ENCODE measurements at regions not wholly inside any gene's neighbourhood (a gene's known extent, or its start where the extent isn't known, plus 50 kb on each side); places are given as distances from the start of the nearest gene placed in this dataset.

- H4K5ac ChIP-seq (ENCODE audit: insufficient read length, low read depth, low read length) = no peak overlapping the region
- no peaks in the 10 kb centered on the region for H3K27me3 ChIP-seq (ENCODE audit: insufficient read depth, low read length)
- WGBS (ENCODE audit: extremely low coverage, insufficient read length, low lambda C conversion rate) = no CpG with 5 or more reads among the region's 3 CpGs
- no peak overlapping the region for H3K27ac ChIP-seq (ENCODE audit: insufficient read length, low read depth, low read length)
- no peak for DNase-seq
- H3K23ac ChIP-seq (ENCODE audit: insufficient read length, low read depth, low read length) = no peak overlapping the region
- no peaks in the 10 kb centered on the region for H3K27me3 Mint-ChIP-seq (ENCODE audit: low read depth)
- H3K4me1 Mint-ChIP-seq = peaks cover 19 to 21% of the 10 kb centered on the region in 2 experiments
- H3K4me1 ChIP-seq (ENCODE audit: insufficient read depth, low read length) = 0 out of 2 replicates have a peak, but pooled peaks cover 4% of the 10 kb centered on the region
- H3K4ac ChIP-seq (ENCODE audit: low read depth, low read length) = no peak overlapping the region
- H3K79me1 ChIP-seq (ENCODE audit: insufficient read depth, low read depth, low read length, poor library complexity, severe bottlenecking) = no peaks in the 10 kb centered on the region
- TF ChIP-seq CTCF (conservative IDR thresholded peaks at IDR 0.05) = no peak
- no peak overlapping the region for H2AFZ ChIP-seq (ENCODE audit: low read length)
- no peak overlapping the region for H3K9ac ChIP-seq (ENCODE audit: extremely low read depth, insufficient read length, low read length)
- no peak overlapping the region for H2BK20ac ChIP-seq (ENCODE audit: low read depth, low read length, poor library complexity, severe bottlenecking)
- no peak overlapping the region for H3K56ac ChIP-seq (ENCODE audit: insufficient read length, low read depth, low read length)
- no peaks in the 10 kb centered on the region for H3K23me2 ChIP-seq (ENCODE audit: insufficient read length, low read depth, low read length, poor library complexity, severe bottlenecking)
- H3K36me3 Mint-ChIP-seq (ENCODE audit: insufficient read depth in 1 of 3, low read depth in 3 of 3) = no peaks in the 10 kb centered on the region
- H3K4me2 ChIP-seq (ENCODE audit: insufficient read depth, insufficient read length, low read length) = no peak overlapping the region
- H2BK5ac ChIP-seq (ENCODE audit: insufficient read length, low read length) = no peak overlapping the region
- no peak overlapping the region for H3K18ac ChIP-seq (ENCODE audit: insufficient read length, low read depth, low read length)
- H3K79me2 ChIP-seq (ENCODE audit: insufficient read depth, low read length) = no peaks in the 10 kb centered on the region
- no peak overlapping the region for H3K4me3 Mint-ChIP-seq
- H3K9me3 Mint-ChIP-seq = no peaks in the 10 kb centered on the region
- no peak overlapping the region for H4K8ac ChIP-seq (replicated peaks; ENCODE audit: insufficient read length, low read depth, low read length)
- H2BK15ac ChIP-seq (ENCODE audit: low read depth, low read length) = no peak overlapping the region
- no peak overlapping the region for H2BK12ac ChIP-seq (ENCODE audit: insufficient read length, low read depth, low read length)
- H3T11ph ChIP-seq (ENCODE audit: low read length) = no peak overlapping the region
- no peak overlapping the region for H4K91ac ChIP-seq (ENCODE audit: insufficient read length, low read depth, low read length)
- no peaks in the 10 kb centered on the region for H3K9me3 ChIP-seq (ENCODE audit: control insufficient read depth, low read depth, low read length)
- no peak overlapping the region for H3K14ac ChIP-seq (ENCODE audit: insufficient read depth, low read length)
- H2AK5ac ChIP-seq (ENCODE audit: insufficient read length, low read length) = no peak overlapping the region
- no peak overlapping the region for H2BK120ac ChIP-seq (ENCODE audit: low read depth, low read length, poor library complexity, severe bottlenecking)
- H4K20me1 ChIP-seq (ENCODE audit: control insufficient read depth, insufficient read depth, insufficient read length) = no peaks in the 10 kb centered on the region
- no peak overlapping the region for H3K27ac Mint-ChIP-seq
These were observed 68.9 kb downstream of the EDN1 start for GRCh38 chr6:12359036-12359435.

Data from H9 (cell line).